ENCODE measurements at regions not wholly inside any gene's neighbourhood (a gene's known extent, or its start where the extent isn't known, plus 50 kb on each side); places are given as distances from the start of the nearest gene placed in this dataset.

GRCh38 chr11:28545536-28545935 is 437.3 kb downstream of the METTL15 start:
- 0 out of 2 replicates have a peak, but pooled peaks cover 2% of the 10 kb centered on the region for H3K9me2 ChIP-seq (ENCODE audit: insufficient read depth)

GRCh38 chr11:28542561-28542960 is 434.4 kb downstream of the METTL15 start:
- 35 to 64% methylated on average over 1 of the region's 1 CpG for WGBS, 2 experiments (ENCODE audit: low coverage in 1 of 2, low lambda C conversion rate in 2 of 2, missing lambda C conversion rate in 2 of 2)
- H3F3A ChIP-seq (ENCODE audit: insufficient read depth), result no peaks in the 10 kb centered on the region
- no peaks in the 10 kb centered on the region for H3K79me2 ChIP-seq (ENCODE audit: insufficient read depth)
- TF ChIP-seq EZH2phosphoT487 (IDR thresholded peaks at IDR 0.05; ENCODE audit: insufficient read depth, low read depth) (no peak), EZH2 (IDR thresholded peaks at IDR 0.05; ENCODE audit: insufficient read depth, poor library complexity, severe bottlenecking) (no peak)
- H3K9me2 ChIP-seq (ENCODE audit: insufficient read depth), result no peaks in the 10 kb centered on the region
- no peaks in the 10 kb centered on the region for H3K9me3 ChIP-seq (ENCODE audit: low read depth)
- H2AFZ ChIP-seq, result no peak overlapping the region
- no peaks in the 10 kb centered on the region for H3K4me1 ChIP-seq (ENCODE audit: insufficient read depth)
- H3K27ac ChIP-seq, result no peak overlapping the region
- no peaks in the 10 kb centered on the region for H3K36me3 ChIP-seq (ENCODE audit: low read depth)
- no peak overlapping the region for H3K4me2 ChIP-seq (ENCODE audit: unreplicated experiment)
- H3K27me3 ChIP-seq (replicated peaks; ENCODE audit: insufficient read depth), result no peaks in the 10 kb centered on the region
- H4K20me1 ChIP-seq (ENCODE audit: insufficient read depth), result no peaks in the 10 kb centered on the region
- no peak overlapping the region for H3K9ac ChIP-seq
- DNase-seq, result no peak
- no peak overlapping the region for H3K4me3 ChIP-seq
- in situ Hi-C loops (cut with MboI), result no loop called here

More at GRCh38 chr11:28545536-28545935, 437.3 kb downstream of the METTL15 start:
- no peaks in the 10 kb centered on the region for H3F3A ChIP-seq (ENCODE audit: insufficient read depth)
- no peak for DNase-seq
- TF ChIP-seq EZH2 (IDR thresholded peaks at IDR 0.05; ENCODE audit: insufficient read depth, poor library complexity, severe bottlenecking) (no peak), EZH2phosphoT487 (IDR thresholded peaks at IDR 0.05; ENCODE audit: insufficient read depth, low read depth) (no peak)
- H4K20me1 ChIP-seq (ENCODE audit: insufficient read depth), result no peaks in the 10 kb centered on the region
- 13 to 26% methylated on average over 1 of the region's 1 CpG for WGBS, 2 experiments (ENCODE audit: low coverage in 1 of 2, low lambda C conversion rate in 2 of 2, missing lambda C conversion rate in 2 of 2)
- no peaks in the 10 kb centered on the region for H3K36me3 ChIP-seq (ENCODE audit: low read depth)
- in situ Hi-C loops (cut with MboI), result no loop called here
- H3K79me2 ChIP-seq (ENCODE audit: insufficient read depth), result no peaks in the 10 kb centered on the region
- no peak overlapping the region for H3K4me3 ChIP-seq
- no peaks in the 10 kb centered on the region for H3K9me3 ChIP-seq (ENCODE audit: low read depth)
- H3K9ac ChIP-seq, result no peak overlapping the region
- no peak overlapping the region for H3K4me2 ChIP-seq (ENCODE audit: unreplicated experiment)
- no peaks in the 10 kb centered on the region for H3K4me1 ChIP-seq (ENCODE audit: insufficient read depth)
- H3K27ac ChIP-seq, result no peak overlapping the region
- no peak overlapping the region for H2AFZ ChIP-seq
- H3K27me3 ChIP-seq (replicated peaks; ENCODE audit: insufficient read depth), result no peaks in the 10 kb centered on the region

- no peaks in the 10 kb centered on the region for H3K27me3 ChIP-seq (replicated peaks; ENCODE audit: insufficient read depth)
- no peak overlapping the region for H3K4me3 ChIP-seq
- H3K36me3 ChIP-seq (ENCODE audit: low read depth), result no peaks in the 10 kb centered on the region
- H3K9me3 ChIP-seq (ENCODE audit: low read depth), result no peaks in the 10 kb centered on the region
- no peaks in the 10 kb centered on the region for H3F3A ChIP-seq (ENCODE audit: insufficient read depth)
- H3K9ac ChIP-seq, result no peak overlapping the region
- WGBS, 2 experiments (ENCODE audit: low coverage in 1 of 2, low lambda C conversion rate in 2 of 2, missing lambda C conversion rate in 2 of 2), result 48 to 58% methylated on average over 2 of the region's 2 CpGs
- no peaks in the 10 kb centered on the region for H3K9me2 ChIP-seq (ENCODE audit: insufficient read depth)
- H3K79me2 ChIP-seq (ENCODE audit: insufficient read depth), result no peaks in the 10 kb centered on the region
- no peak for TF ChIP-seq EZH2phosphoT487 (IDR thresholded peaks at IDR 0.05; ENCODE audit: insufficient read depth, low read depth)
- no peak for TF ChIP-seq EZH2 (IDR thresholded peaks at IDR 0.05; ENCODE audit: insufficient read depth, poor library complexity, severe bottlenecking)
- H3K27ac ChIP-seq, result no peak overlapping the region
- in situ Hi-C loops (cut with MboI), result no loop called here
- H3K4me1 ChIP-seq (ENCODE audit: insufficient read depth), result no peaks in the 10 kb centered on the region
- no peak for DNase-seq
- H2AFZ ChIP-seq, result no peak overlapping the region
- H3K4me2 ChIP-seq (ENCODE audit: unreplicated experiment), result no peak overlapping the region
- no peaks in the 10 kb centered on the region for H4K20me1 ChIP-seq (ENCODE audit: insufficient read depth)
Measured at GRCh38 chr11:28539239-28540030, 431.2 kb downstream of the METTL15 start.

- no peaks in the 10 kb centered on the region for H3K36me3 ChIP-seq (ENCODE audit: low read depth)
- H3K4me1 ChIP-seq (ENCODE audit: insufficient read depth), result no peaks in the 10 kb centered on the region
- H3F3A ChIP-seq (ENCODE audit: insufficient read depth), result no peaks in the 10 kb centered on the region
- no peaks in the 10 kb centered on the region for H3K9me3 ChIP-seq (ENCODE audit: low read depth)
- no peaks in the 10 kb centered on the region for H4K20me1 ChIP-seq (ENCODE audit: insufficient read depth)
- no peak overlapping the region for H3K4me3 ChIP-seq
- TF ChIP-seq EZH2phosphoT487 (IDR thresholded peaks at IDR 0.05; ENCODE audit: insufficient read depth, low read depth) (no peak), EZH2 (IDR thresholded peaks at IDR 0.05; ENCODE audit: insufficient read depth, poor library complexity, severe bottlenecking) (no peak)
- H2AFZ ChIP-seq, result no peak overlapping the region
- no peak overlapping the region for H3K27ac ChIP-seq
- peak; percentile 2 for DNase-seq
- H3K9ac ChIP-seq, result no peak overlapping the region
- in situ Hi-C loops (cut with MboI), result no loop called here
- H3K4me2 ChIP-seq (ENCODE audit: unreplicated experiment), result no peak overlapping the region
- H3K79me2 ChIP-seq (ENCODE audit: insufficient read depth), result no peaks in the 10 kb centered on the region
- no peaks in the 10 kb centered on the region for H3K27me3 ChIP-seq (replicated peaks; ENCODE audit: insufficient read depth)
- no peaks in the 10 kb centered on the region for H3K9me2 ChIP-seq (ENCODE audit: insufficient read depth)
Measured at GRCh38 chr11:28537822-28538221, 429.6 kb downstream of the METTL15 start.
